NB4 (cell line): ENCODE measurements at regions not wholly inside any gene's neighbourhood (a gene's known extent, or its start where the extent isn't known, plus 50 kb on each side); places are given as distances from the start of the nearest gene placed in this dataset.

ENCODE experiments used
- DNase-seq: peaks from one replicate; pipeline ENCODE4 v3.0.0; 2010; ENCODE audit warnings: low read depth
- H3K4me3 ChIP-seq: one replicate; pipeline ENCODE4 v1.5.1; 2011; ENCODE audit warnings: mild to moderate bottlenecking, low read depth, low read length, moderate library complexity
- CTCF ChIP-seq: IDR thresholded peaks from one replicate; pipeline ENCODE4 v1.5.1; 2012; ENCODE audit warnings: low read depth, low read length
- MAX ChIP-seq: IDR thresholded peaks from 2 replicates; pipeline ENCODE4 v1.6.1; 2011; ENCODE audit warnings: low read depth, low read length
- MYC ChIP-seq: IDR thresholded peaks from 2 replicates; pipeline ENCODE4 v1.6.1; 2011; ENCODE audit warnings: low read depth, low read length
- POLR2A ChIP-seq: IDR thresholded peaks from 2 replicates; pipeline ENCODE4 v1.6.1; 2011; ENCODE audit warnings: mild to moderate bottlenecking; ENCODE audit not compliant: insufficient read length; ENCODE audit errors: extremely low read depth

- H3K4me3 ChIP-seq, result no peak overlapping the region
- DNase-seq, result no peak
- TF ChIP-seq MYC (no peak), MAX (no peak), POLR2A (no peak), CTCF (no peak)
Observed at GRCh38 chr4:10371121-10371520, 86.1 kb downstream of the ZNF518B start.

GRCh38 chr4:10369517-10369916 lies 87.7 kb downstream of the ZNF518B start:
- no peak for DNase-seq
- TF ChIP-seq CTCF (no peak), POLR2A (no peak), MAX (no peak)
- H3K4me3 ChIP-seq, result no peak overlapping the region

GRCh38 chr4:10366628-10367027 lies 90.6 kb downstream of the ZNF518B start:
- TF ChIP-seq MAX (no peak), POLR2A (no peak), CTCF (no peak), MYC (no peak)
- H3K4me3 ChIP-seq, result no peak overlapping the region
- DNase-seq, result no peak

- no peak for DNase-seq
- TF ChIP-seq CTCF (no peak), MYC (no peak), MAX (no peak), POLR2A (no peak)
- no peak overlapping the region for H3K4me3 ChIP-seq
Observed at GRCh38 chr4:10364194-10364593, 93.0 kb downstream of the ZNF518B start.

GRCh38 chr4:10354746-10355145 lies 102.5 kb downstream of the ZNF518B start:
- TF ChIP-seq MAX (no peak), MYC (no peak), POLR2A (no peak), CTCF (no peak)
- DNase-seq, result no peak
- no peak overlapping the region for H3K4me3 ChIP-seq

- H3K4me3 ChIP-seq, result no peak overlapping the region
- no peak for TF ChIP-seq POLR2A
- no peak for TF ChIP-seq MYC
- no peak for TF ChIP-seq CTCF
- no peak for TF ChIP-seq MAX
- no peak for DNase-seq
Observed at GRCh38 chr4:10354225-10354624, 103.0 kb downstream of the ZNF518B start.
